ENCODE measurements at regions not wholly inside any gene's neighbourhood (a gene's known extent, or its start where the extent isn't known, plus 50 kb on each side); places are given as distances from the start of the nearest gene placed in this dataset.

GRCh38 chr3:194218646-194219453 is 82.9 kb downstream of the HES1 start:
- no peak for DNase-seq (ENCODE audit: low read depth)

GRCh38 chr3:194219826-194220410 is 84.0 kb downstream of the HES1 start:
- no peak for DNase-seq (ENCODE audit: low read depth)

- no peak for DNase-seq (ENCODE audit: low read depth)
Measured at GRCh38 chr3:194220901-194221326, 85.0 kb downstream of the HES1 start.

- no peak for DNase-seq (ENCODE audit: low read depth)
Measured at GRCh38 chr3:194221336-194221735, 85.4 kb downstream of the HES1 start.

GRCh38 chr3:194223951-194224350 is 88.0 kb downstream of the HES1 start:
- no peak for DNase-seq (ENCODE audit: low read depth)

GRCh38 chr3:194224471-194225417 is 88.8 kb downstream of the HES1 start:
- DNase-seq (ENCODE audit: low read depth) = no peak

GRCh38 chr3:194225418-194225812 is 89.5 kb downstream of the HES1 start:
- no peak for DNase-seq (ENCODE audit: low read depth)

- DNase-seq (ENCODE audit: low read depth) = no peak
Measured at GRCh38 chr3:194225988-194226663, 90.2 kb downstream of the HES1 start.

- DNase-seq (ENCODE audit: low read depth) = no peak
Measured at GRCh38 chr3:194231929-194232832, 96.2 kb downstream of the HES1 start.

- no peak for DNase-seq (ENCODE audit: low read depth)
Measured at GRCh38 chr3:194233150-194233549, 97.2 kb downstream of the HES1 start.

GRCh38 chr3:194235160-194235559 is 99.2 kb downstream of the HES1 start:
- no peak for DNase-seq (ENCODE audit: low read depth)

- DNase-seq (ENCODE audit: low read depth) = no peak
Measured at GRCh38 chr3:194237110-194237509, 101.2 kb downstream of the HES1 start.

- DNase-seq (ENCODE audit: low read depth) = no peak
Measured at GRCh38 chr3:194240766-194241165, 104.8 kb downstream of the HES1 start.

GRCh38 chr3:194243172-194243837 is 107.4 kb downstream of the HES1 start:
- DNase-seq (ENCODE audit: low read depth) = no peak

- no peak for DNase-seq (ENCODE audit: low read depth)
Measured at GRCh38 chr3:194244167-194244566, 107.0 kb downstream of the CPN2 start.

- no peak for DNase-seq (ENCODE audit: low read depth)
Measured at GRCh38 chr3:194245474-194245873, 105.7 kb downstream of the CPN2 start.

- no peak for DNase-seq (ENCODE audit: low read depth)
Measured at GRCh38 chr3:194245975-194246561, 105.1 kb downstream of the CPN2 start.

GRCh38 chr3:194246709-194247349 is 104.3 kb downstream of the CPN2 start:
- no peak for DNase-seq (ENCODE audit: low read depth)

- no peak for DNase-seq (ENCODE audit: low read depth)
Measured at GRCh38 chr3:194247350-194247740, 103.8 kb downstream of the CPN2 start.

All from GM04503 (cell line).